ENCODE measurements at regions not wholly inside any gene's neighbourhood (a gene's known extent, or its start where the extent isn't known, plus 50 kb on each side); places are given as distances from the start of the nearest gene placed in this dataset.

DNA sequence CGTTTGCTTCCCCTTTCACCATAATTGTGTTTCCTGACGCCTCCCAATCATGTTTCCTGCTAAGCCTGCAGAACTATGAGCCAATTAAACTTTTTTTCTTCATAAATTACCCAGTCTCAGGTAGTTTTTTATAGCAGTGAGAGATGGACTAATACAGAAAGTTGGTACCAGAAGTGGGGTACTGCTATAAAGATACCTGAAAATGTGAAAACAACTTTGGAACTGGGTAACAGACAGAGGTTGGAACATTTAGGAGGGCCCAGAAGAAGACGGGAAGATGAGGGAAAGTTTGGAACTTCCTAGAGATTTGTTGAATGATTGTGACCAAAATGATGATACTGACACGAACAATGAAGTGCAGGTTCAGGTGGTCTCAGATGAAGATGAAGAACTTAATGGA is 1058.6 kb upstream of the CITED2 start:
- H3K27ac ChIP-seq = no peak overlapping the region
- no peak overlapping the region for H3K4me3 ChIP-seq
- H3K4me1 ChIP-seq (replicated peaks) = no peaks in the 10 kb centered on the region
- WGBS = 94% methylated on average over 4 of the region's 4 CpGs
- TF ChIP-seq POLR2AphosphoS5 (IDR thresholded peaks at IDR 0.05) (no peak), POLR2A (IDR thresholded peaks at IDR 0.05) (no peak)
- TF ChIP-seq, protein P1, sequence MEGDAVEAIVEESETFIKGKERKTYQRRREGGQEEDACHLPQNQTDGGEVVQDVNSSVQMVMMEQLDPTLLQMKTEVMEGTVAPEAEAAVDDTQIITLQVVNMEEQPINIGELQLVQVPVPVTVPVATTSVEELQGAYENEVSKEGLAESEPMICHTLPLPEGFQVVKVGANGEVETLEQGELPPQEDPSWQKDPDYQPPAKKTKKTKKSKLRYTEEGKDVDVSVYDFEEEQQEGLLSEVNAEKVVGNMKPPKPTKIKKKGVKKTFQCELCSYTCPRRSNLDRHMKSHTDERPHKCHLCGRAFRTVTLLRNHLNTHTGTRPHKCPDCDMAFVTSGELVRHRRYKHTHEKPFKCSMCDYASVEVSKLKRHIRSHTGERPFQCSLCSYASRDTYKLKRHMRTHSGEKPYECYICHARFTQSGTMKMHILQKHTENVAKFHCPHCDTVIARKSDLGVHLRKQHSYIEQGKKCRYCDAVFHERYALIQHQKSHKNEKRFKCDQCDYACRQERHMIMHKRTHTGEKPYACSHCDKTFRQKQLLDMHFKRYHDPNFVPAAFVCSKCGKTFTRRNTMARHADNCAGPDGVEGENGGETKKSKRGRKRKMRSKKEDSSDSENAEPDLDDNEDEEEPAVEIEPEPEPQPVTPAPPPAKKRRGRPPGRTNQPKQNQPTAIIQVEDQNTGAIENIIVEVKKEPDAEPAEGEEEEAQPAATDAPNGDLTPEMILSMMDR (IDR thresholded peaks at IDR 0.05) = no peak
- DNase-seq (ENCODE audit: low spot score) = no peak
- intact Hi-C loops (cut with DNase I) = no loop called here
- H3K27me3 ChIP-seq (replicated peaks; ENCODE audit: insufficient read depth) = no peaks in the 10 kb centered on the region
- H3K36me3 ChIP-seq = no peaks in the 10 kb centered on the region
- no peaks in the 10 kb centered on the region for H3K9me3 ChIP-seq

DNA sequence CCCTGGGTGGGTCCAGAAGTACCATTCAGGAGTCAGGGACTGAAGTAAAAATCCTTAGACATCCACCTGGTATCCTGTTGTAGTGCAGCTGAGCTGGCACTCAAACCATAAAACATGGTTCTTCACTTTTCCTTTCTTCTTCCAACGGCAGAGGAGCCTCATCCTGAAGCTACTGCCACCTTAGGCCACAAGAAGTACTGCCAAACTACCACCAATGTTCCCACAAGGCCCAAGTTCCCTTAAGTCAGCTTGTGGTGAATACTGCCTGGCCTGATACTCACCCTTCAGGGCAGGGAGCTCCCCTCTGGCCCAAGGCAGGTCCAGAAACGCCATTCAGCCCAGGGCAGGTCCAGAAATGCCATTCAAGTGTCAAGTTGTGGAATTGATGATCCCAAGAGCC is 1053.4 kb upstream of the CITED2 start:
- Histone ChIP-seq H3K4me1 (replicated peaks) (no peaks in the 10 kb centered on the region), H3K4me3 (no peak overlapping the region), H3K9me3 (no peaks in the 10 kb centered on the region), H3K27me3 (replicated peaks; ENCODE audit: insufficient read depth) (no peaks in the 10 kb centered on the region), H3K36me3 (no peaks in the 10 kb centered on the region), H3K27ac (no peak overlapping the region)
- intact Hi-C loops (cut with DNase I) = no loop called here
- no peak for DNase-seq (ENCODE audit: low spot score)
- 88% methylated on average over 2 of the region's 2 CpGs for WGBS
- no peak for TF ChIP-seq POLR2A (IDR thresholded peaks at IDR 0.05)
- TF ChIP-seq, protein P1 (IDR thresholded peaks at IDR 0.05) = no peak
- no peak for TF ChIP-seq POLR2AphosphoS5 (IDR thresholded peaks at IDR 0.05)

DNA sequence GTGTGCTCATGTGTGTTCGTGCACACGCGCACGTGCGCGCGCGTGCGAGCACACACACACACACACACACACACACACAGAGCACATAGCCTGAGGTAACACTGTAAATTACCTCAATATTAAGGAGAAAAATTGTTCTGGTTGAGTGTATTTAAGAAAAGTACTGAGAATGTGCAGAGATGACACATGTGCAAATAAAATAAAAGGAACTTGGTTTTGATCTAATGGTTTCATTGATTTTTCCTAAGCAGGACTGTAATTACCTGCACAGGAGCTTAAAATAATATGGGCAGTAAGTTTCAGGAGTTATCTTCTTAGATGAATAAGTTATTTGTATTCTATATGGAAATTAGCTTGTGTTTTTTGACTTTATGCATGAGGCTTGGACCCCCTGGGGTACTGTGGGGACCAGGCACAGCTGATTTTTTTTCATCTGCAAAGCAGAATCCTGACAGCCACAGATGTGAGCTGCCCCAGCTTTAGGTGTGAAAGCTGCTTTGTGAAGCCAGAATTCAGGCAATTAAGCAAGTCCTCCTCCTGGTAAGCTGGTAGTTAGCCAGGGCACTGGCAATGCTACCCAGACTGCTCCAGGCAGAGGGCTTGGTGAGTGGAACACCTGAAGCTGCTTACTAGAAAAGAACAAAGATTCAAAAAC is 1040.6 kb upstream of the CITED2 start:
- Histone ChIP-seq H3K27me3 (replicated peaks; ENCODE audit: insufficient read depth) (no peaks in the 10 kb centered on the region), H3K27ac (no peak overlapping the region), H3K4me3 (no peak overlapping the region), H3K9me3 (no peaks in the 10 kb centered on the region), H3K36me3 (no peaks in the 10 kb centered on the region), H3K4me1 (replicated peaks) (no peaks in the 10 kb centered on the region)
- intact Hi-C loops (cut with DNase I) = no loop called here
- DNase-seq (ENCODE audit: low spot score) = no peak
- TF ChIP-seq, protein P1 (IDR thresholded peaks at IDR 0.05) = no peak
- TF ChIP-seq POLR2A (IDR thresholded peaks at IDR 0.05) = no peak
- no peak for TF ChIP-seq POLR2AphosphoS5 (IDR thresholded peaks at IDR 0.05)
- WGBS = 91% methylated on average over 9 of the region's 9 CpGs

DNA sequence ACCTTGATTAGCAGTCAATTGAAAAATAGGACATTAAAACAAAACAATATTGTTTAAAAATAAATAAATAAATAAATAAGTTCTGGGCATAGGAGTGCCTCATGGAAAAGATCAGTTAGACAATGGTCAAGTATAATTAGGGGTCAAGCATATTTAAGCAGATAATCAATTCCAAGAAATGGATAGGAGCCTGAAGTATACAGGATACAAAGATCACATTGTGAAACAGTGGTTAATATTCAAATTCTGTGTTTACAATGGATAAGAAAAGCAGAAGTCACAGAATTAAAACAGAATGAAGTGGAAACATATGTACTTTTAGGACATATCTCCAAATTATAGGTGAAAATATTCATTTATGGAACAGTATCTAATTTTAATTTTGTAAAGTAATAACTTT is 1028.6 kb upstream of the CITED2 start:
- intact Hi-C loops (cut with DNase I) = no loop called here

DNA sequence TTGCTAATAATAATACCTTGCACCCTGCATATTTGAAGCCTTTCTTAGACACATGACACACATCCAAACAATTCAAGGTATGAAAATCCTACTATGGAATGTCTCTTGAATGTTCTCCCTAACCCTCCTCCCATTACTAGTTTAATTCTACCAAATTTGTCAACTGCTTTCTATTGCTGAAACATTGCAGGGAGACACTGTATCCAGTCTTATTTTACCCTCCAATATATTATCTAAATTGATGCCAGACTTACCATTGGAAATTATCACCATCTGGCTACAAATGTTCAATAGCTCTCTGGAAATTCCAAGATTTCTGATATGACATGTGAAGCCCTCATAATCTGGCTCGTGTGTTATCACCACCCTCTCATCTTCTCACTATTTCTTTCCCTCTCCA is 1027.3 kb upstream of the CITED2 start:
- no peak for DNase-seq (ENCODE audit: low spot score)
- Histone ChIP-seq H3K4me1 (replicated peaks) (no peaks in the 10 kb centered on the region), H3K9me3 (no peaks in the 10 kb centered on the region), H3K27me3 (replicated peaks; ENCODE audit: insufficient read depth) (no peaks in the 10 kb centered on the region), H3K36me3 (no peaks in the 10 kb centered on the region), H3K4me3 (no peak overlapping the region), H3K27ac (no peak overlapping the region)
- TF ChIP-seq POLR2AphosphoS5 (IDR thresholded peaks at IDR 0.05) = no peak
- TF ChIP-seq, protein P1 (IDR thresholded peaks at IDR 0.05) = no peak
- TF ChIP-seq POLR2A (IDR thresholded peaks at IDR 0.05) = no peak
- intact Hi-C loops (cut with DNase I) = no loop called here
- WGBS = 78% methylated on average over 1 of the region's 1 CpG

More for the DNA sequence above, 1028.6 kb upstream of the CITED2 start:
- no peak for TF ChIP-seq POLR2AphosphoS5 (IDR thresholded peaks at IDR 0.05)
- TF ChIP-seq, protein P1 (IDR thresholded peaks at IDR 0.05) = no peak
- TF ChIP-seq POLR2A (IDR thresholded peaks at IDR 0.05) = no peak
- H3K27me3 ChIP-seq (replicated peaks; ENCODE audit: insufficient read depth) = no peaks in the 10 kb centered on the region
- H3K9me3 ChIP-seq = no peaks in the 10 kb centered on the region
- no peak for DNase-seq (ENCODE audit: low spot score)
- H3K36me3 ChIP-seq = no peaks in the 10 kb centered on the region
- no peak overlapping the region for H3K27ac ChIP-seq
- no peak overlapping the region for H3K4me3 ChIP-seq
- H3K4me1 ChIP-seq (replicated peaks) = no peaks in the 10 kb centered on the region
